ENCODE measurements at regions not wholly inside any gene's neighbourhood (a gene's known extent, or its start where the extent isn't known, plus 50 kb on each side); places are given as distances from the start of the nearest gene placed in this dataset.

- no peak overlapping the region for H3K9ac ChIP-seq (replicated peaks; ENCODE audit: extremely low read depth, insufficient read depth, low read length)
Measured at GRCh38 chr5:166535641-166536040, 1755.8 kb upstream of the WWC1 start.

More at GRCh38 chr5:166535641-166536040, 1755.8 kb upstream of the WWC1 start:
- H4K20me1 ChIP-seq (replicated peaks; ENCODE audit: control insufficient read depth, extremely low read depth, insufficient read depth, low read length), result no peaks in the 10 kb centered on the region
- H3K27me3 ChIP-seq (ENCODE audit: control insufficient read depth in 2 of 2, insufficient read depth in 2 of 2, low read length in 2 of 2), result no peaks in the 10 kb centered on the region
- H3K4me2 ChIP-seq (ENCODE audit: insufficient read depth, low read length), result no peak overlapping the region
- TF ChIP-seq FOS (IDR thresholded peaks at IDR 0.05; ENCODE audit: borderline replicate concordance, insufficient read depth, low read length) (no peak), GATA2 (IDR thresholded peaks at IDR 0.05; ENCODE audit: insufficient read depth, insufficient read length, low read depth, low read length) (no peak), MAX (IDR thresholded peaks at IDR 0.05; ENCODE audit: insufficient read depth, insufficient read length) (no peak), POLR2A (IDR thresholded peaks at IDR 0.05; ENCODE audit: low read depth, low read length) (no peak), POLR2AphosphoS5 (IDR thresholded peaks at IDR 0.05; ENCODE audit: insufficient read depth, low read depth, low read length) (no peak), CTCF (IDR thresholded peaks at IDR 0.05; ENCODE audit: extremely low read depth in 1 of 2, insufficient read depth in 1 of 2, low read depth in 1 of 2, low read length in 2 of 2) (no peak), MYC (IDR thresholded peaks at IDR 0.05; ENCODE audit: low read depth, low read length) (no peak), JUN (IDR thresholded peaks at IDR 0.05; ENCODE audit: borderline replicate concordance, insufficient read depth, insufficient read length, low read depth) (no peak), EZH2 (IDR thresholded peaks at IDR 0.05; ENCODE audit: borderline replicate concordance, low read depth, low read length, severe bottlenecking) (no peak)
- no peaks in the 10 kb centered on the region for H3K36me3 ChIP-seq (ENCODE audit: control insufficient read depth in 2 of 2, extremely low read depth in 1 of 2, insufficient read depth in 2 of 2, low read length in 2 of 2)
- peaks cover 1% of the 10 kb centered on the region for H3K9me3 ChIP-seq (replicated peaks; ENCODE audit: control insufficient read depth, insufficient read depth, low read length)
- no peaks in the 10 kb centered on the region for H3K79me2 ChIP-seq (ENCODE audit: control insufficient read depth, insufficient read depth, low read length)
- no peaks in the 10 kb centered on the region for H3K4me1 ChIP-seq (ENCODE audit: control insufficient read depth, extremely low read depth, insufficient read depth, low read length)
- no peak for DNase-seq (ENCODE audit: low read depth, low spot score)
- H3K4me3 ChIP-seq (replicated peaks in 1 of 3; ENCODE audit: insufficient read depth in 1 of 3, low read depth in 1 of 3, low read length in 3 of 3), result no peak overlapping the region
- H3K27ac ChIP-seq (ENCODE audit: insufficient read depth, low read depth, low read length), result no peak overlapping the region
- ChIA-PET CTCF (no interaction called here), POLR2A (no interaction called here)
- intact Hi-C loops (cut with micrococcal nuclease), result no loop called here
- no TSS peak for BruUV-seq (replicated peaks)
- FAIRE-seq, result no peak
- H3K9me1 ChIP-seq (replicated peaks; ENCODE audit: control insufficient read depth, extremely low read depth, insufficient read depth, low read length), result no peaks in the 10 kb centered on the region
- no peak overlapping the region for H2AFZ ChIP-seq (ENCODE audit: low read depth, low read length)
- dilution Hi-C loops (cut with MboI; ENCODE audit: extremely low pct_ligation_motif_present, low sequenced_read_pairs), result no loop called here

All from endothelial cell of umbilical vein (primary cell).